Osteoblast (primary cell): ENCODE measurements at regions not wholly inside any gene's neighbourhood (a gene's known extent, or its start where the extent isn't known, plus 50 kb on each side); places are given as distances from the start of the nearest gene placed in this dataset.

Source experiments
- DNase-seq: peaks from one replicate; pipeline ENCODE4 v3.0.0; 2011; ENCODE audit warnings: low spot score, mixed read lengths; ENCODE audit not compliant: insufficient read length; ENCODE audit errors: missing footprints
- H2AFZ ChIP-seq: 2 replicates; pipeline ENCODE4 v1.6.0; 2011; ENCODE audit warnings: mild to moderate bottlenecking, low read length
- H3K27ac ChIP-seq: 2 replicates; pipeline ENCODE4 v1.5.1; 2011; ENCODE audit warnings: mild to moderate bottlenecking, low read depth, low read length, moderate library complexity
- H3K27me3 ChIP-seq: 2 replicates; pipeline ENCODE4 v1.6.0; 2012; ENCODE audit warnings: mild to moderate bottlenecking, control low read depth, inconsistent platforms, low read length, moderate library complexity; ENCODE audit not compliant: insufficient read depth
- H3K36me3 ChIP-seq: 2 replicates; pipeline ENCODE4 v1.5.1; 2011; ENCODE audit warnings: mild to moderate bottlenecking, low read length, control low read depth, moderate library complexity; ENCODE audit not compliant: insufficient read depth
- H3K4me1 ChIP-seq: 2 replicates; pipeline ENCODE4 v1.5.1; 2011; ENCODE audit warnings: mild to moderate bottlenecking, low read length, control low read depth, moderate library complexity; ENCODE audit not compliant: insufficient read depth
- H3K4me2 ChIP-seq: 2 replicates; pipeline ENCODE4 v1.6.0; 2011; ENCODE audit warnings: mild to moderate bottlenecking, low read length; ENCODE audit not compliant: insufficient read depth
- H3K4me3 ChIP-seq: fragments of 200-600 bp; sonication (generic); 3 replicates; pipeline ENCODE4 v1.5.1; 2012; ENCODE audit warnings: mild to moderate bottlenecking, low read length, inconsistent platforms; ENCODE audit not compliant: insufficient read depth
- H3K79me2 ChIP-seq: 2 replicates; pipeline ENCODE4 v1.6.0; 2012; ENCODE audit warnings: mild to moderate bottlenecking, low read length, control low read depth, inconsistent platforms; ENCODE audit not compliant: insufficient read depth
- H3K9me3 ChIP-seq: 2 replicates; pipeline ENCODE4 v1.5.1; 2011; ENCODE audit warnings: low read depth, low read length, control low read depth
- H4K20me1 ChIP-seq: 2 replicates; pipeline ENCODE4 v1.6.0; 2012; ENCODE audit warnings: mild to moderate bottlenecking, low read length, control low read depth; ENCODE audit not compliant: insufficient read depth
- CTCF ChIP-seq: IDR thresholded peaks from 2 replicates; pipeline ENCODE4 v1.5.1; 2011; ENCODE audit warnings: mild to moderate bottlenecking, low read depth, low read length, moderate library complexity; ENCODE audit errors: extremely low read depth

DNA sequence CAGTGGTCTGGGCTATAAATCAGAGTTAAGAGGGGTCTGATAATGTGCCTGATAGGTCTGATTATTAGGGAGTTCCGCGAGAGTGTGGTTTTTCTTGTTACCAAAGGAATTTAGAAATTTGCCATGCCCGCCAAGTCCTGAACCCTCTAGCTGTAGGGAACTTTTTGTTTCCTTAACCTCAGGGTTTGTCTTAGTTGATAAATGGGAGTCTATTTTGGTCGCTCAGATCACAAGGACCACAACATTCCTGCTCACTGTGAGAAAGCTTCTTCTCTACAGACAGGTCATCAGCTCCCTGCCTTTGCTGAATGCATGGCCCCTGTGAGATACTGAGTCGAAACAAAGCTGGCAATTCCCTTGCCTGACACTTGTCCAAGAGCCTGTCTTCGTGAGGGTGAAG is 497.8 kb downstream of the HS3ST4 start:
- no peaks in the 10 kb centered on the region for H3K36me3 ChIP-seq
- TF ChIP-seq CTCF, result no peak
- no peaks in the 10 kb centered on the region for H4K20me1 ChIP-seq

GRCh38 chr16:26194526-26194925 is 502.8 kb downstream of the HS3ST4 start:
- no peaks in the 10 kb centered on the region for H3K79me2 ChIP-seq
- no peaks in the 10 kb centered on the region for H4K20me1 ChIP-seq
- no peak overlapping the region for H3K27ac ChIP-seq
- H3K4me1 ChIP-seq, result no peaks in the 10 kb centered on the region
- no peak for TF ChIP-seq CTCF
- H3K27me3 ChIP-seq, result no peaks in the 10 kb centered on the region
- no peak for DNase-seq
- no peak overlapping the region for H3K4me3 ChIP-seq
- no peaks in the 10 kb centered on the region for H3K9me3 ChIP-seq
- H2AFZ ChIP-seq, result no peak overlapping the region
- H3K4me2 ChIP-seq, result no peak overlapping the region
- H3K36me3 ChIP-seq, result no peaks in the 10 kb centered on the region

More for the DNA sequence above, 497.8 kb downstream of the HS3ST4 start:
- Histone ChIP-seq H3K27ac (no peak overlapping the region), H3K4me2 (no peak overlapping the region), H3K4me3 (no peak overlapping the region), H3K9me3 (peaks cover 4% of the 10 kb centered on the region), H3K79me2 (no peaks in the 10 kb centered on the region), H3K4me1 (no peaks in the 10 kb centered on the region), H2AFZ (no peak overlapping the region), H3K27me3 (no peaks in the 10 kb centered on the region)
- DNase-seq, result no peak

DNA sequence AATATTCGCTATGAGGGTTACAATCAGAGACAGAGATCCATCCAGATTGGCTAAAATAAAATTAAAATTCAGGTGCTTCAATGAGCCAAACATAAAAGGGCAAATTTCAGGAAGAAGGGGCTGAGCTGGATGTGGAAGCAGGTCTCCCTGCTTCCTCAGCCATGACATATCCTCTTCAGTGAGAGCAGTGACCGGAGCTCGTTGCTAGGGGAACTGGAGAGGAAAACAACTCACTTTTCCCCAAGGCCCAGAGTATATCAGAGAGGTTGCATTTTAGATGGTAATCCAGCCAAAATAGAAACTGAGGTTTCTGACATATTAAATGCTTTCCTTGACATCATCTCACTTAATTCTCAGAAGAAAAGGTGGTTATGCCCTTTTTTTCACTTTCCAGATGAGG is 503.5 kb downstream of the HS3ST4 start:
- Histone ChIP-seq H2AFZ (no peak overlapping the region), H3K27ac (no peak overlapping the region), H4K20me1 (no peaks in the 10 kb centered on the region), H3K4me1 (no peaks in the 10 kb centered on the region), H3K36me3 (no peaks in the 10 kb centered on the region), H3K4me2 (no peak overlapping the region), H3K9me3 (no peaks in the 10 kb centered on the region), H3K4me3 (no peak overlapping the region), H3K79me2 (no peaks in the 10 kb centered on the region), H3K27me3 (no peaks in the 10 kb centered on the region)
- no peak for DNase-seq
- TF ChIP-seq CTCF, result no peak

DNA sequence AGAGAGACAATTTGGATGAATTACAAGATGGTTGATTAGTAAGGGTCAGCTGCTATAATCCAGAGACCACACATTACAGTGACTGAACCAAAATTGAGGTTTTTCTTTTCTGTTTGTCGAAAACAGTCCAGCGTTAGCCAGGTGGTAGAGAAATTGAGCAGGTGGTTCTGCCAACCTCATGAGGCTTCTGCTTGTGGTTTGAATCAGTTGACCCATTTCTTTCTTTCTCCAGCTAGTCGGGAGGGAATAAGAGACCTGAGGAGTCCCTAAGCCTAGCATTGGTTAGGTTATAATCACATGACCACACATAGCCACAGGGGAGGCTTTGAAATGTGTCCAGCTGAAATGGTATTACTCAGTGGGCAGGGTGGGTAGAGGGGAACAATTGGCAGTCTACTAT is 504.6 kb downstream of the HS3ST4 start:
- TF ChIP-seq CTCF, result no peak
- Histone ChIP-seq H3K27ac (no peak overlapping the region), H3K9me3 (no peaks in the 10 kb centered on the region), H4K20me1 (no peaks in the 10 kb centered on the region), H3K4me3 (no peak overlapping the region), H3K4me1 (no peaks in the 10 kb centered on the region), H3K4me2 (no peak overlapping the region), H3K79me2 (no peaks in the 10 kb centered on the region), H3K27me3 (no peaks in the 10 kb centered on the region), H2AFZ (no peak overlapping the region), H3K36me3 (no peaks in the 10 kb centered on the region)
- no peak for DNase-seq
